ENCODE measurements at regions not wholly inside any gene's neighbourhood (a gene's known extent, or its start where the extent isn't known, plus 50 kb on each side); places are given as distances from the start of the nearest gene placed in this dataset.

DNA sequence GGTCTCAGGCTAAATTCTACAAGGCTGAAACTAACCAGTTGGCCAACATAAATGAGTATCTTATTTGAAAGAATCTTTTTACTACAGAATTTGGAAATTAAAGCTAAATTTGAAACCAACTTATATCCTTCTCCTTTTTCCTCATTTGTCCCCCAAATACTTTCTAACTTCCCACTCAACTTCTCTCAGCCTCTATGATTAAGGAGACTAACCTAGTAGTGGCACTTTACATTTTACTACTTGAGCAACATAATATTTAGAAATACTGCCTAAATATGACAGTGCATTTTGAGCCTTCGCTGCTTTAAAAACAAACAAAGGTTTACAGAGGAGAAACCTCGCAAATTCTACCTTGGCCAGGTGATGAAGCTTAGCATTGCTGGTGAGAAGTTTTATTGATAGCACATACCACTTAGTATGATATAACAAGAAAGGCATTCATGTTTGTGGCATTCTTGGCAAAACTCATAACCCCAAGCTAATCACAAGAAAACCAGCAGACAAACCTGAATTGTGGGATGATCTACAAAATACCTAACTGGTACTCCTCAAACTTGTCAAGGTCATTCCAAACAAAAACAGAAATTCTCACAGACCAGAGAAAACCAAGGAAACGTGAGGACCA is 432.1 kb upstream of the CFAP20DC start:
- no TSS peak for BruUV-seq (replicated peaks)
- CTCF ChIA-PET, result no interaction called here
- no peak overlapping the region for H3K27ac ChIP-seq (ENCODE audit: low read depth, low read length, poor library complexity, severe bottlenecking)
- H3K9me3 ChIP-seq (ENCODE audit: low read depth, low read length, poor library complexity, severe bottlenecking), result no peaks in the 10 kb centered on the region
- no peaks in the 10 kb centered on the region for H3K4me1 ChIP-seq (ENCODE audit: insufficient read depth, low read length, poor library complexity, severe bottlenecking)
- DNase-seq (ENCODE audit: low spot score), result no peak
- no peak overlapping the region for H3K4me3 ChIP-seq (ENCODE audit: low read depth, low read length, poor library complexity, severe bottlenecking)
- POLR2A ChIA-PET (ENCODE audit: low non-redundant PET), result no interaction called here
- intact Hi-C loops (cut with micrococcal nuclease; ENCODE audit: unreplicated experiment), result no loop called here
- TF ChIP-seq EZH2 (IDR thresholded peaks at IDR 0.05; ENCODE audit: borderline replicate concordance, low read depth, low read length, poor library complexity, severe bottlenecking), result no peak
- TF ChIP-seq, protein P1, sequence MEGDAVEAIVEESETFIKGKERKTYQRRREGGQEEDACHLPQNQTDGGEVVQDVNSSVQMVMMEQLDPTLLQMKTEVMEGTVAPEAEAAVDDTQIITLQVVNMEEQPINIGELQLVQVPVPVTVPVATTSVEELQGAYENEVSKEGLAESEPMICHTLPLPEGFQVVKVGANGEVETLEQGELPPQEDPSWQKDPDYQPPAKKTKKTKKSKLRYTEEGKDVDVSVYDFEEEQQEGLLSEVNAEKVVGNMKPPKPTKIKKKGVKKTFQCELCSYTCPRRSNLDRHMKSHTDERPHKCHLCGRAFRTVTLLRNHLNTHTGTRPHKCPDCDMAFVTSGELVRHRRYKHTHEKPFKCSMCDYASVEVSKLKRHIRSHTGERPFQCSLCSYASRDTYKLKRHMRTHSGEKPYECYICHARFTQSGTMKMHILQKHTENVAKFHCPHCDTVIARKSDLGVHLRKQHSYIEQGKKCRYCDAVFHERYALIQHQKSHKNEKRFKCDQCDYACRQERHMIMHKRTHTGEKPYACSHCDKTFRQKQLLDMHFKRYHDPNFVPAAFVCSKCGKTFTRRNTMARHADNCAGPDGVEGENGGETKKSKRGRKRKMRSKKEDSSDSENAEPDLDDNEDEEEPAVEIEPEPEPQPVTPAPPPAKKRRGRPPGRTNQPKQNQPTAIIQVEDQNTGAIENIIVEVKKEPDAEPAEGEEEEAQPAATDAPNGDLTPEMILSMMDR (conservative IDR thresholded peaks at IDR 0.05; ENCODE audit: low read depth, low read length), result no peak
- H3K27me3 ChIP-seq (replicated peaks; ENCODE audit: insufficient read depth, low read depth, low read length, poor library complexity), result no peaks in the 10 kb centered on the region
- no peaks in the 10 kb centered on the region for H3K36me3 ChIP-seq (ENCODE audit: insufficient read depth, low read length, poor library complexity, severe bottlenecking)

DNA sequence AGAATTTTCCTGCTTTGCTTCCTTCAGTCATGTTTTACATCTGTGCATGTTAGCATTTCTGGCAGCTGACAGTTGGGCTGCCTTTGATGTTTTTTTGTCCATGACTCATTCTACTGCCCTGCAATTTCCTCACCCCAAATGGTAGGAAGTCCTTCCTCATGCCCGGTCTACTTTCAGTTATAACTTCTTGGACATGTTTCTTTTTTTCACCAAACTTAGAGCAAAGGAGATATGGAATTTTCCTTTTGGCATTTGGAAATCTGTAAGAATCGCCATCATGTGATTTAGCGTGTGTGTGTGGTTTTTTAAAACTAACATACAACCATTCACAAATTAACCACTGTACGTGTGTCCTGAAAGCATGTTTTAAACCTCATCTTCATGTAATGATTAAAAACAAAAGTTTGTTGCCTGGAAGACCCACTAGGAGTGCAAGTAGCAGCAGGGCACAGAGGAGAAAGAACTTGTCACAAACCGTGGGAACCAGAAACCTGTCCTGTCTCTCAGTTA is 430.7 kb upstream of the CFAP20DC start:
- intact Hi-C loops (cut with micrococcal nuclease; ENCODE audit: unreplicated experiment), result no loop called here
- POLR2A ChIA-PET (ENCODE audit: low non-redundant PET), result no interaction called here
- CTCF ChIA-PET, result no interaction called here

GRCh38 chr3:59473636-59474035 is 423.8 kb upstream of the CFAP20DC start:
- intact Hi-C loops (cut with micrococcal nuclease; ENCODE audit: unreplicated experiment), result no loop called here
- CTCF ChIA-PET, result no interaction called here

More for the DNA sequence above, 430.7 kb upstream of the CFAP20DC start:
- DNase-seq (ENCODE audit: low spot score), result no peak
- Histone ChIP-seq H3K4me1 (ENCODE audit: insufficient read depth, low read length, poor library complexity, severe bottlenecking) (no peaks in the 10 kb centered on the region), H3K4me3 (ENCODE audit: low read depth, low read length, poor library complexity, severe bottlenecking) (no peak overlapping the region), H3K27me3 (replicated peaks; ENCODE audit: insufficient read depth, low read depth, low read length, poor library complexity) (no peaks in the 10 kb centered on the region), H3K36me3 (ENCODE audit: insufficient read depth, low read length, poor library complexity, severe bottlenecking) (no peaks in the 10 kb centered on the region), H3K9me3 (ENCODE audit: low read depth, low read length, poor library complexity, severe bottlenecking) (no peaks in the 10 kb centered on the region), H3K27ac (ENCODE audit: low read depth, low read length, poor library complexity, severe bottlenecking) (no peak overlapping the region)
- no peak for TF ChIP-seq EZH2 (IDR thresholded peaks at IDR 0.05; ENCODE audit: borderline replicate concordance, low read depth, low read length, poor library complexity, severe bottlenecking)
- TF ChIP-seq, protein P1 (conservative IDR thresholded peaks at IDR 0.05; ENCODE audit: low read depth, low read length), result no peak
- BruUV-seq (replicated peaks), result no TSS peak

More at GRCh38 chr3:59473636-59474035, 423.8 kb upstream of the CFAP20DC start:
- Histone ChIP-seq H3K27ac (ENCODE audit: low read depth, low read length, poor library complexity, severe bottlenecking) (no peak overlapping the region), H3K27me3 (replicated peaks; ENCODE audit: insufficient read depth, low read depth, low read length, poor library complexity) (no peaks in the 10 kb centered on the region), H3K4me3 (ENCODE audit: low read depth, low read length, poor library complexity, severe bottlenecking) (no peak overlapping the region), H3K36me3 (ENCODE audit: insufficient read depth, low read length, poor library complexity, severe bottlenecking) (no peaks in the 10 kb centered on the region), H3K4me1 (ENCODE audit: insufficient read depth, low read length, poor library complexity, severe bottlenecking) (no peaks in the 10 kb centered on the region), H3K9me3 (ENCODE audit: low read depth, low read length, poor library complexity, severe bottlenecking) (no peaks in the 10 kb centered on the region)
- DNase-seq (ENCODE audit: low spot score), result no peak
- POLR2A ChIA-PET (ENCODE audit: low non-redundant PET), result no interaction called here
- TF ChIP-seq, protein P1 (conservative IDR thresholded peaks at IDR 0.05; ENCODE audit: low read depth, low read length), result no peak
- no peak for TF ChIP-seq EZH2 (IDR thresholded peaks at IDR 0.05; ENCODE audit: borderline replicate concordance, low read depth, low read length, poor library complexity, severe bottlenecking)
- BruUV-seq (replicated peaks), result no TSS peak
